ENCODE measurements at regions not wholly inside any gene's neighbourhood (a gene's known extent, or its start where the extent isn't known, plus 50 kb on each side); places are given as distances from the start of the nearest gene placed in this dataset.
"Not testable (repeated sequence)": the region's sequence is repeated elsewhere in the genome, so short reads cannot be mapped to it uniquely, and the experiment has no call there.

DNA sequence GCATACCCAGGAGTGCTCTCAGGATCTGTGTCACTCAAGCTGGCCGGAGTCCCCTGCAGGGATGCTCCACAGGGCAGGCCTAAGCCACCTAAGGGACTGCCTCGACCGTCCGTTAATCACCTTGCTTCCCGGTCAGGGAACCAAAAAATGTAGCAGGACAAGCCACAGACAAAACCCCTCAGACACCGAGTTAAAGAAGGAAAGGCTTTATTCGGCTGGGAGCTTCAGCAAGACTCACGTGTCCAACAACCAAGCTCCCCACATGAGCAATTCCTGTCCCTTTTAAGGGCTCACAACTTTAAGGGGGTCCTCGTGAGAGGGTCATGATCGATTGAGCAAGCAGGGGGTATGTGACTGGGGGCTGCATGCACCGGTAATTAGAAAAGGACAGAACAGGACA is 72.1 kb upstream of the GMDS start:
- DNase-seq (ENCODE audit: low read depth in 2 of 3, low spot score in 1 of 3) = not testable (repeated sequence)

DNA sequence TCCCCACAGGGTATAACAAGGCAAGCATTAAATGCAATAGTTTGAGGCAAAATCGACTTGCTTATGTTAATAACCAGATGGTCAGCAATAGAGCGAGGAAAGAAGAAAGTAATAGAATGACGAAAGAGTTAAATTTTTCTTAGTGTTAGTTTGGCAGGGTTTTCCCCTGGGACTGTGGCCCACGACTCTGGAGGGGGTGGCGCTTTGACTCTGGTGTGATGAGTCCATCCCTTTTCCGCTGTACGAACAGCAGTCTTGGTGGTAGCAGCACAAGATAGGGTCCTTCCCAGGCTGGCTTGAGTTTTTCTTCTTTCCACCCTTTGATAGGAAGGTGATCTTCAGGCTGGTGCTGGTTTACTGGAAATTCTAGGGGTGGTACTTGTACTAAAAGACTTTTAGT is 69.2 kb upstream of the GMDS start:
- DNase-seq (ENCODE audit: low read depth in 2 of 3, low spot score in 1 of 3) = no peak

DNA sequence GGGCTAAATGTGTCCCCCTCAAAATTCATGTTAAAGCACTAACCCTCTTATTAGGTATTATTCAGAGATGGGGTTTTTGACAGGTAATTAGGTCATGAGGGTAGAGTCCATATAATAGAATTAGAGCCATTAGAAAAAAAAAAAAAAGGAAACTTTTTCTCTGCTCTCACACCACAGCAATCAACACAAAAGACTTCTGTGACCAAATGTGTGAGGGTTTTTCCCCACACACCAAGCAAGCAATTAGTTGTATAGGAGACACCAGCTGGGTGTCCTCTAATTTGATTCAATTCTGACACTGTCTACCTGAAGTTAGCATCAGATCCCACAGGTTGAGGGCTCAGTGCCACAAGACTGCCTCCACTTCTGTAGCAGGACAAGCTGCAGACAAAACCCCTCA is 64.6 kb upstream of the GMDS start:
- DNase-seq (ENCODE audit: low read depth in 2 of 3, low spot score in 1 of 3) = no peak

DNA sequence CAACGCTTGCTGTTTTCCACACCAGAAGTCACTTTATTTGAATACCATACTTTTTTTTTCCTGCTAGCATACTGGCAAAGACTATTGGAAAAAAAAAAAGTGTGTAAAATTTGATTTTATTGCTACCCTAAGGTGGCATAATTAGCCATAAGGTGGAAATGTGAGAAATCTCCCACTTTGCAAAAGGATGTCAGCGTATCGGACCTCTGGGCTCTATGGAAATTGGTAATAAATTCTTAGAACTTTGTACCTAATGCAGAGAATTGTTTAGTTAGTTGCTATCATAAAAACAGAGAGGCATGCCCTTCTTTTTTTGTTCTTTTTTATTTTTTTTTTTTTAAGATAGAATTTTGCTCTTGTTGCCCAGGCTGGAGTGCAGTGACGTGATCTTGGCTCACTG is 63.7 kb upstream of the GMDS start:
- no peak for DNase-seq (ENCODE audit: low read depth in 2 of 3, low spot score in 1 of 3)

DNA sequence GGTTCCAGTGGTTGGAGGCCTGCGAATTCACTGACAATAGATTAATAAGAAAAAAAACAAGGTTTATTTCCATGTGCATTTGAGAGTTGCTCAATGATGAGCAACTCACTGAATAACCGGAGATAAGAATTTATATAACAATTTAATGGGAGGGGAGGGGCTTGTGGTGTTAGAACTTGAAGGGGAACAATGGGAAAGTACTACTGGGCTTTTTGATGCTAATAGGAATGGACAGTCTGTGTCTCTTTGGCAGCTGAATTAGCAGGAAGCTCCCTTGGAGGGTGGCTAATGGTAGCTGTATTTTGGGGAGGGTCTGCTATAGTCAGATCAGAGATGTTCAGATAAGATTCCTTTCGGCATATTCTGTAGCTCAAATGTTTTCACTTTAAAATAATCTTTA is 62.4 kb upstream of the GMDS start:
- DNase-seq (ENCODE audit: low read depth in 2 of 3, low spot score in 1 of 3) = no peak

DNA sequence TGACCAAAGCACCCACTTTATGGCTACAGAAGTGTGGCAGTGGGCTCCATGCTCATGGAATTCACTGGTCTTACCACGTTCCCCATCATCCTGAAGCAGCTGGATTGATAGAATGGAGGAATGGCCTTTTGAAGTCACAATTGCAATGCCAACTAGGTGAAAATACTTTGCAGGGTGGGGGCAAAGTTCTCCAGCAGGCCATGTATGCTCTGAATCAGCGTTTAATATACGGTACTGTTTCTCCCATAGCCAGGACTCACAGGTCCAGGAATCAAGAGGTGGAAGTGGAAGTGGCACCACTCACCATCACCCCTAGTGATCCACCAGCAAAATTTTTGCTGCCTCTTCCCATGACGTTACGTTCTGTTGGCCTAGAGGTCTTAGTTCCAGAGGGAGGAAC is 60.5 kb upstream of the GMDS start:
- no peak for DNase-seq (ENCODE audit: low read depth in 2 of 3, low spot score in 1 of 3)

DNA sequence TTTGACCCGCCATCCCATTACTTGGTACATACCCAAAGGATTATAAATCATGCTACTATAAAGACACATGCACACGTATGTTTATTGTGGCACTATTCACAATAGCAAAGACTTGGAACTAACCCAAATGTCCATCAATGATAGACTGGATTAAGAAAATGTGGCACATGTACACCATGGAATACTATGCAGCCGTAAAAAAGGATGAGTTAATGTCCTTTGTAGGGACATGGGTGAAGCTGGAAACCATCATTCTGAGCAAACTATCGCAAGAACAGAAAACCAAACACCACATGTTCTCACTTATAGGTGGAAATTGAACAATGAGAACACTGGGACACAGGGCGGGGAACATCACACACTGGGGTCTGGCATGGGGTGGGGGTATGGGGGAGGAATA is 57.1 kb upstream of the GMDS start:
- not testable (repeated sequence) for DNase-seq (ENCODE audit: low read depth in 2 of 3, low spot score in 1 of 3)

DNA sequence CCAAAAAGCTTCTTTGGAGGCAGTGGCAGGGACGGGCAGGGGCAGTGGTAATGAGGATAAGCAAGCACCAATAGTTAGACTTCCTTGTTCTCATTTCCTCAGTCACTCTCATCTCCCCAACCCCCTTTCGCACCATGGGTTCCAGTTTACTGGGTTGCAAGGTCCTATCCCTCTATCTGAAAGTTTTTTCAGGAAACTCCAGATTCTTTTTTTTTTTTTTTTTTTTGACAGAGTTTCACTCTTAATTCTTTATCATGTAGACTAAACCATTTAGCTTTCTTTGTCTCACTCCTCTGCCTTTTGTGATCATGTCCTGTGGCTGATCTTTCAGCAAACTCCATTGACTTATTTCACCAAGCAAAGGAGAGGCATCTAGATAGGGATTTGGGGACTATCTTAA is 51.4 kb upstream of the GMDS start:
- DNase-seq (ENCODE audit: low read depth in 2 of 3, low spot score in 1 of 3) = no peak

All from stimulated activated CD4-positive, alpha-beta T cell treated with anti-CD3 and anti-CD28 coated beads, Interleukin-12 subunit alpha, Interleukin-12 subunit beta, amount 100 ng/mL, for 48 hours (primary cell).